Activated CD8-positive, alpha-beta T cell treated with anti-CD3 and anti-CD28 coated beads for 36 hours (primary cell): ENCODE measurements at regions not wholly inside any gene's neighbourhood (a gene's known extent, or its start where the extent isn't known, plus 50 kb on each side); places are given as distances from the start of the nearest gene placed in this dataset.

ENCODE experiments used
- ATAC-seq: fragments of 200-7000 bp; cut with Tn5 transposase; one replicate; pipeline ENCODE4 v1.10.0; 2021; ENCODE audit warnings: mild to moderate bottlenecking, moderate library complexity
- CTCF ChIA-PET: fragments of 350-600 bp; sonication (Branson Sonifier 250); formaldehyde crosslinking; loops from one replicate; lab custom pipeline; 2021; ENCODE audit warnings: antibody characterized with exemption; lab: Charles Lee
- POLR2A ChIA-PET: fragments of 350-600 bp; sonication (Branson Sonifier 250); formaldehyde crosslinking; loops from one replicate; lab custom pipeline; 2021; ENCODE audit warnings: antibody characterized with exemption; lab: Charles Lee
- DNase-seq: peaks from one replicate; pipeline ENCODE4 v3.0.0-alpha.2; 2020
- H3K27ac Mint-ChIP-seq: one replicate; pipeline ENCODE4 v1.8.0; 2021; ENCODE audit warnings: mild to moderate bottlenecking, mixed read lengths
- H3K27me3 Mint-ChIP-seq: one replicate; pipeline ENCODE4 v1.8.0; 2021; ENCODE audit warnings: mixed read lengths
- H3K36me3 Mint-ChIP-seq: one replicate; pipeline ENCODE4 v1.8.0; 2021; ENCODE audit warnings: low read depth, mixed read lengths
- H3K4me1 Mint-ChIP-seq: one replicate; pipeline ENCODE4 v1.8.0; 2021; ENCODE audit warnings: low read depth, mixed read lengths
- H3K4me3 Mint-ChIP-seq: one replicate; pipeline ENCODE4 v1.8.0; 2021; ENCODE audit warnings: mild to moderate bottlenecking, moderate library complexity, mixed read lengths
- H3K9me3 Mint-ChIP-seq: one replicate; pipeline ENCODE4 v1.8.0; 2021; ENCODE audit warnings: mixed read lengths
- CTCF ChIP-seq: fragments of 200-600 bp; IDR thresholded peaks from one replicate; pipeline ENCODE4 v1.8.0; 2022; ENCODE audit warnings: antibody characterized with exemption, mild to moderate bottlenecking
- intact Hi-C: fragments of 100-400 bp; cut with micrococcal nuclease; formaldehyde crosslinking; loops from one replicate; pipeline ENCODE4 v1.10.0; 2022

DNA sequence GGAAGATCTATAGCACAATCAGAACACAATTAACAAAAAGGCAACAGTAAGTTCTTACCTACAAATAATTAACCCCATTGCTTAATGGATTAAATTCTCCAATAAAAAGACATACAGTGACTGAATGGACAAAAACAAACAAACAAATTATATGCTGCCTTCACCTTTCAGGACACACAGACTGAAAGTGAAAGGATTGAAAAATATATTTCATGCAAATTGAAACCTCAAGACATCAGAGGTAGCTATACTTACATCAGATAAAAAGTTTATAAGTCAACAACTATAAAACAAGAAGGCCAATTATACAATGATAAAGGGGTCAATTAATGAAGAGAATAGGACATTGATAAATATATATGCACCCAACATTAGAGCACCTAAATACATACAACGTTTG, 741.2 kb upstream of the FAM98A start:
- ATAC-seq, result no peak
- CTCF ChIA-PET, result interaction anchor here (0.7 kb wide), 1 partner anchor 18 kb away, joined by 3 read pairs; no protein-coding TSS in a partner anchor

GRCh38 chr2:34337735-34338134, 738.6 kb upstream of the FAM98A start:
- no peak for ATAC-seq
- intact Hi-C loops, result no loop called here

More for the DNA sequence above, 741.2 kb upstream of the FAM98A start:
- Mint-ChIP-seq H3K4me1 (no peaks in the 10 kb centered on the region), H3K36me3 (no peaks in the 10 kb centered on the region), H3K27ac (no peak overlapping the region), H3K9me3 (no peaks in the 10 kb centered on the region), H3K27me3 (no peaks in the 10 kb centered on the region), H3K4me3 (no peak overlapping the region)
- POLR2A ChIA-PET, result no interaction called here
- intact Hi-C loops, result no loop called here
- no peak for TF ChIP-seq CTCF
- no peak for DNase-seq

GRCh38 chr2:34332813-34333212, 733.7 kb upstream of the FAM98A start:
- Mint-ChIP-seq H3K27me3 (no peaks in the 10 kb centered on the region), H3K9me3 (no peaks in the 10 kb centered on the region), H3K4me1 (no peaks in the 10 kb centered on the region), H3K36me3 (no peaks in the 10 kb centered on the region), H3K4me3 (no peak overlapping the region), H3K27ac (no peak overlapping the region)
- TF ChIP-seq CTCF, result no peak
- ATAC-seq (no peak), DNase-seq (no peak)
- CTCF ChIA-PET, result no interaction called here
- POLR2A ChIA-PET, result no interaction called here
- intact Hi-C loops, result no loop called here

More at GRCh38 chr2:34337735-34338134, 738.6 kb upstream of the FAM98A start:
- no peak for TF ChIP-seq CTCF
- Mint-ChIP-seq H3K36me3 (no peaks in the 10 kb centered on the region), H3K27ac (no peak overlapping the region), H3K9me3 (no peaks in the 10 kb centered on the region), H3K4me1 (no peaks in the 10 kb centered on the region), H3K27me3 (no peaks in the 10 kb centered on the region), H3K4me3 (no peak overlapping the region)
- ChIA-PET POLR2A (no interaction called here), CTCF (no interaction called here)
- no peak for DNase-seq

DNA sequence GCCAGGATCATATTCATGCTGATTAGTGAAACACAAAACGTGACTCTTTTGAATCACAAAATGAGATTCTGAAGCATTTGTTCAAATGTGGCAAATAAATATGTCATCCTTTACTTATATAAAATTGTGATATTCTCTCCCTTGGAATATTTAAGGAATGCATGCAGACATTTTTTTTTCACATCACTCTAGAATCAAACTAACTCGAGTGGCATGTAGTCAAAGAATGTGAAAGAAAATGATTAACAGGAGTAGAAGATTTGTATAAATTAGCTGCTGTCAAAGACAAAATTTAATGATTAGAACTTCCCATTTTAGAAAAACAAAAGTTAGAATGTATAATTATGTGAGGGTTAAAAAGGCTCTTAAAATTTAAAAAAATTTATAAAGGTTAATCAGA, 721.0 kb upstream of the FAM98A start:
- Mint-ChIP-seq H3K27ac (no peak overlapping the region), H3K4me3 (no peak overlapping the region), H3K27me3 (no peaks in the 10 kb centered on the region), H3K36me3 (no peaks in the 10 kb centered on the region), H3K4me1 (no peaks in the 10 kb centered on the region), H3K9me3 (no peaks in the 10 kb centered on the region)
- intact Hi-C loops, result no loop called here
- no peak for ATAC-seq
- TF ChIP-seq CTCF, result no peak
- ChIA-PET CTCF (no interaction called here), POLR2A (no interaction called here)
- DNase-seq, result no peak

GRCh38 chr2:34317797-34318196, 718.7 kb upstream of the FAM98A start:
- Mint-ChIP-seq H3K27me3 (no peaks in the 10 kb centered on the region), H3K27ac (no peak overlapping the region), H3K4me1 (no peaks in the 10 kb centered on the region), H3K4me3 (no peak overlapping the region), H3K9me3 (peaks cover 3% of the 10 kb centered on the region), H3K36me3 (no peaks in the 10 kb centered on the region)
- intact Hi-C loops, result no loop called here
- POLR2A ChIA-PET, result no interaction called here
- CTCF ChIA-PET, result interaction anchor here (1.1 kb wide), 1 partner anchor 16 kb away, joined by 3 read pairs; no protein-coding TSS in a partner anchor
- ATAC-seq (no peak), DNase-seq (no peak)
- TF ChIP-seq CTCF, result no peak
